ENCODE measurements at regions not wholly inside any gene's neighbourhood (a gene's known extent, or its start where the extent isn't known, plus 50 kb on each side); places are given as distances from the start of the nearest gene placed in this dataset.
"Not testable (repeated sequence)": the region's sequence is repeated elsewhere in the genome, so short reads cannot be mapped to it uniquely, and the experiment has no call there.

GRCh38 chr4:184959786-184960185 lies 58.5 kb upstream of the HELT start:
- Histone ChIP-seq H3K36me3 (replicated peaks in 1 of 2) (no peaks in the 10 kb centered on the region), H3K27me3 (no peaks in the 10 kb centered on the region), H3K4me1 (replicated peaks in 1 of 2) (no peaks in the 10 kb centered on the region), H3K4me3 (no peak overlapping the region), H3K9me3 (replicated peaks in 1 of 3) (no peaks in the 10 kb centered on the region), H3K27ac (no peak overlapping the region)
- WGBS, 4 donors = 83 to 91% (median 86%) methylated on average over 12 of the region's 12 CpGs
- intact Hi-C loops (cut with DNase I) = no loop called here
- TF ChIP-seq CTCF (IDR thresholded peaks at IDR 0.05) (no peak), POLR2A (IDR thresholded peaks at IDR 0.05) (no peak)
- DNase-seq = peak in 1 of 7 donors; percentile 24

DNA sequence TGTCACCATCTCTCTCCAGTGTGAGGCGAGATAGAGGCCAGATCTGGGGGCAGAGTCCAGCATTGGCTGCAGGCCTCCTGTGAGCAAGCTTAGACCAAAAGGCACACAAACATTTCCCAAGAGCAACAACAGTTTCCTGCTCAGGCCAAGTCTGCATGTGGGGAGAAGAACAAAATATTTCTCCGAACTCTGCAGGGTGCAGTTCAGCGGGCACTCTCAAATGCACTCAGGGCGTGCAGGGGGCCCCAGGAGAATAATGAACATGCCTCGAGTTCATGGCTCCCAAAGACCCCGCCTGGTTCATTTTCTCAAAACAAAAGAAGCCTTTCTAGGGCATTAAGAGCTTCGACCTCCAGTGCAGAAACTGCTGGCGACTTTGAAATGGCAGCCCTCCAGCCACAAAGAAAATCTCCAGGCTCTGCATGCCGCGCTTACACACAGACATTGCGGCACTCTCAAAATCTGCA lies 57.8 kb upstream of the HELT start:
- TF ChIP-seq POLR2A (IDR thresholded peaks at IDR 0.05) = no peak
- TF ChIP-seq CTCF (IDR thresholded peaks at IDR 0.05) = no peak
- Histone ChIP-seq H3K27ac (no peak overlapping the region), H3K9me3 (replicated peaks in 1 of 3) (no peaks in the 10 kb centered on the region), H3K4me1 (replicated peaks in 1 of 2) (no peaks in the 10 kb centered on the region), H3K4me3 (no peak overlapping the region), H3K36me3 (replicated peaks in 1 of 2) (no peaks in the 10 kb centered on the region), H3K27me3 (no peaks in the 10 kb centered on the region)
- intact Hi-C loops (cut with DNase I) = no loop called here
- WGBS, 4 donors = 58 to 84% (median 75%) methylated on average over 7 to 11 of the region's 11 CpGs
- DNase-seq = peak in 1 of 7 donors; percentile 52

DNA sequence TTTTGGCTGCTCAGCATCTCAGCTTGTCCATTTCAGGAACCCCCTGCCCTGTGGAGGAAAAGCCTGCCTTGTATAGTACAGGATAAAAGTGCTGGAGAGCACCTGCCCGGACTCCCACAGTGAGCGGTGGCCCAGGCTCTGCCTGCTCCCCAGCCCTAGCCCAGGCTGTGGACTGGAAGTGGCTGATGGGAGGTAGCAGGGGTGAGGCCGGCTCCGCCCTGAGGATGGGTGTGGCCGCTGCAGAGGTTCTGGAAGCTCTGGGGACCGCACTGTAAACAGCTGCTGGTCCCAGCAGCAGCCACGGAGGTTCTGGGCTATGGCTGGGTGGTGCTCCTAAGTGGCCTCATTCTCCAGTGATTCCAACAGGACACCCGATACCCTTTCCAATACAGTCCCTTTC lies 56.6 kb upstream of the HELT start:
- intact Hi-C loops (cut with DNase I) = no loop called here
- TF ChIP-seq POLR2A (IDR thresholded peaks at IDR 0.05) = no peak
- no peak for TF ChIP-seq CTCF (IDR thresholded peaks at IDR 0.05)
- H3K36me3 ChIP-seq (replicated peaks in 1 of 2) = no peaks in the 10 kb centered on the region
- H3K4me1 ChIP-seq (replicated peaks in 1 of 2) = no peaks in the 10 kb centered on the region
- whole genome bisulfite sequencing, 4 donors = 84 to 94% (median 90%) methylated on average over 5 to 8 of the region's 8 CpGs
- no peaks in the 10 kb centered on the region for H3K9me3 ChIP-seq (replicated peaks in 1 of 3)
- H3K27ac ChIP-seq = no peak overlapping the region
- no peaks in the 10 kb centered on the region for H3K27me3 ChIP-seq
- DNase-seq = peak in 1 of 7 donors; percentile 34
- no peak overlapping the region for H3K4me3 ChIP-seq

- H3K4me3 ChIP-seq = no peak overlapping the region
- WGBS, 4 donors = 66 to 86% (median 82%) methylated on average over 8 to 11 of the region's 11 CpGs
Measured at GRCh38 chr4:184962125-184962638, 56.1 kb upstream of the HELT start.

DNA sequence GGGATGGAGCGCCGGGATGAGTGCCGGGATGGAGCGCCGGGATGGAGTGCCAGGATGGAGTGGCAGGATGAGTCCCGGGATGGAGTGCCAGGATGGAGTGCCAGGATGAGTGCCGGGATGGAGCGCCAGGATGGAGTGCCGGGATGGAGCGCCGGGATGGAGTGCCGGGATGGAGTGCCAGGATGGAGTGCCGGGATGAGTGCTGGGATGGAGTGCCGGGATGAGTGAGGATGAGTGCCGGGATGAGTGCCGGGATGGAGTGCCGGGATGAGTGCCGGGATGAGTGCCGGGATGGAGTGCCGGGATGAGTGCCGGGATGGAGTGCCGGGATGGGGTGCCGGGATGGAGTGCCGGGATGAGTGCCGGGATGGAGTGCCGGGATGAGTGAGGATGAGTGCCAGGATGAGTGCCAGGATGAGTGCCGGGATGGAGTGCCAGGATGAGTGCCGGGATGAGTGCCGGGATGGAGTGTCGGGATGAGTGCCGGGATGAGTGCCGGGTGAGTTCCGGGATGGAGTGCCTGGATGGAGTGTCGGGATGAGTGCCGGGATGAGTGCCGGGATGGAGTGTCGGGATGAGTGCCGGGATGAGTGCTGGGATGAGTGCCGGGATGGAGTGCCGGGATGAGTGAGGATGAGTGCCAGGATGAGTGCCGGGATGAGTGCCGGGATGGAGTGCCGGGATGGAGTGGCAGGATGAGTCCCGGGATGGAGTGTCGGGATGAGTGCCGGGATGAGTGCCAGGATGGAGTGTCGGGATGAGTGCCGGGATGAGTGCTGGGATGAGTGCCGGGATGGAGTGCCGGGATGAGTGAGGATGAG lies 52.9 kb upstream of the HELT start:
- H3K27ac ChIP-seq; H3K9me3 ChIP-seq (replicated peaks in 1 of 3); H3K4me3 ChIP-seq; H3K36me3 ChIP-seq (replicated peaks in 1 of 2); H3K4me1 ChIP-seq (replicated peaks in 1 of 2); H3K27me3 ChIP-seq; intact Hi-C loops (cut with DNase I); DNase-seq: not testable (repeated sequence)
- WGBS, 4 donors = 84 to 96% (median 92%) methylated on average over 19 to 44 of the region's 50 CpGs

More at GRCh38 chr4:184962125-184962638, 56.1 kb upstream of the HELT start:
- intact Hi-C loops (cut with DNase I) = no loop called here
- no peak overlapping the region for H3K27ac ChIP-seq
- H3K9me3 ChIP-seq (replicated peaks in 1 of 3) = no peaks in the 10 kb centered on the region
- no peaks in the 10 kb centered on the region for H3K4me1 ChIP-seq (replicated peaks in 1 of 2)
- no peak for TF ChIP-seq CTCF (IDR thresholded peaks at IDR 0.05)
- TF ChIP-seq POLR2A (IDR thresholded peaks at IDR 0.05) = no peak
- no peaks in the 10 kb centered on the region for H3K27me3 ChIP-seq
- no peaks in the 10 kb centered on the region for H3K36me3 ChIP-seq (replicated peaks in 1 of 2)
- DNase-seq = peak in 1 of 7 donors; percentile 6

GRCh38 chr4:184966051-184966691 lies 52.1 kb upstream of the HELT start:
- peak in 1 of 7 donors; percentile 23 for DNase-seq
- H3K27ac ChIP-seq; H3K4me1 ChIP-seq (replicated peaks in 1 of 2); H3K36me3 ChIP-seq (replicated peaks in 1 of 2); H3K4me3 ChIP-seq; H3K9me3 ChIP-seq (replicated peaks in 1 of 3); H3K27me3 ChIP-seq; intact Hi-C loops (cut with DNase I): not testable (repeated sequence)
- WGBS, 4 donors = 80 to 94% (median 92%) methylated on average over 3 to 31 of the region's 42 CpGs

GRCh38 chr4:184967699-184968098 lies 50.6 kb upstream of the HELT start:
- H3K27ac ChIP-seq; H3K36me3 ChIP-seq (replicated peaks in 1 of 2); H3K27me3 ChIP-seq; H3K9me3 ChIP-seq (replicated peaks in 1 of 3); intact Hi-C loops (cut with DNase I); H3K4me3 ChIP-seq; H3K4me1 ChIP-seq (replicated peaks in 1 of 2): not testable (repeated sequence)
- DNase-seq = peak in 1 of 7 donors; percentile 5
- 89 to 93% (median 91%) methylated on average over 10 to 15 of the region's 15 CpGs for WGBS, 4 donors
